Effector memory CD4-positive, alpha-beta T cell (primary cell): ENCODE measurements at regions not wholly inside any gene's neighbourhood (a gene's known extent, or its start where the extent isn't known, plus 50 kb on each side); places are given as distances from the start of the nearest gene placed in this dataset.

Experiments
- DNase-seq, 3 donors: peaks; one replicate each; pipeline ENCODE4 v3.0.0-alpha.2; 2020
- H3K27ac ChIP-seq: 2 replicates; pipeline ENCODE4 v1.7.0; 2013; ENCODE audit warnings: mild to moderate bottlenecking, low read length, moderate library complexity; ENCODE audit not compliant: insufficient read depth, poor library complexity, severe bottlenecking
- H3K27me3 ChIP-seq: replicated peaks from 2 replicates; pipeline ENCODE4 v1.7.0; 2013; ENCODE audit warnings: mild to moderate bottlenecking, low read length; ENCODE audit not compliant: insufficient read depth, control insufficient read depth, poor library complexity, severe bottlenecking
- H3K36me3 ChIP-seq: 2 replicates; pipeline ENCODE4 v1.7.0; 2013; ENCODE audit warnings: mild to moderate bottlenecking, low read length, moderate library complexity; ENCODE audit not compliant: control insufficient read depth, insufficient read depth
- H3K4me1 ChIP-seq: 2 replicates; pipeline ENCODE4 v1.7.0; 2013; ENCODE audit warnings: low read length, mild to moderate bottlenecking; ENCODE audit not compliant: control insufficient read depth, insufficient read depth, poor library complexity, severe bottlenecking
- H3K4me3 ChIP-seq: 2 replicates; pipeline ENCODE4 v1.7.0; 2013; ENCODE audit warnings: low read length, low read depth, mild to moderate bottlenecking; ENCODE audit not compliant: insufficient read depth, poor library complexity, severe bottlenecking
- H3K9me3 ChIP-seq: 2 replicates; pipeline ENCODE4 v1.7.0; 2013; ENCODE audit warnings: mild to moderate bottlenecking, low read length, moderate library complexity; ENCODE audit not compliant: control insufficient read depth

DNA sequence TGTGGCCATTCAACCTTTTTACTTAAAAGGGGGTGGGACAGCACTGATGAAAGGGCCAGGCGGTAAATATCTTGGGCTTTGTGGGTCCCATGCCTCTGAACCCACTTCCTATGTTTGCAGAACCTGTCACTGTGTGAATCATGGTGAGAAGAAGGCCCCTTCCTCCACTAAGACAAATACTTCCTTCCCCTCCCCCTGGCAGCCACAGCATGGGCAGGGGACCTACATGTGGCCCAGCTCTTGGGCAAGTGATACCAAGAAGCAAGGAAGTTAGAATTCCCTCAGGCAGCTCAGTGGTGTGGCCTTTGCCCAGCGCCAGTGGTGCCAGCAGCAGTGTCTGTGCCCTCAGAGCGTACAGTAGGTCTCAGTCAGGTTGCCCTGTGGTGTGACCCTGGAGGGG lies 168.6 kb downstream of the TRIM33 start:
- peak in 2 of 3 donors; percentile 23 to 36 for DNase-seq
- Histone ChIP-seq H3K4me1 (peaks cover 48% of the 10 kb centered on the region), H3K27ac (peak overlapping the region; percentile 54)

DNA sequence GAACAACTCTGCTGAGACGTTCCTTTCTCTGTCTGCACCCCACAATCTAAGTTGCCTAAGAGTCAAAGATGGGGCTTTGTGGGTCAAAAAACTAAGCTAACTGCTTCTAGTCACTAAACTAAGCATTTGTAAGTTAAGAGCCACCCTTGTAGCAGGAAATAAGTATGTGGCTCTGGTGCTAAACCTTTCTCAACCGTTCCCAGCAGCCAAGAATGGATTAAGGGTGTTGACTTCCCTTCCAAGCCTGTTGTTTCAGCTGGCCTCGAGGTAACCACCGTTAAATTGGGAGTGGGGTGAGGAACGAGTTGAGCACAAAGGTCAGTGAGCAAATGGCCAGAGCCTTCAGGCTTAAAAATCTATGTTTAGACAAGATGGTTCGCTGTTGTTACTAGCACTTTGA lies 169.1 kb downstream of the TRIM33 start:
- Histone ChIP-seq H3K27ac (peak overlapping the region; percentile 54), H3K4me1 (peaks cover 47% of the 10 kb centered on the region), H3K27me3 (no peaks in the 10 kb centered on the region), H3K36me3 (no peaks in the 10 kb centered on the region), H3K4me3 (no peak overlapping the region), H3K9me3 (no peaks in the 10 kb centered on the region)
- no peak for DNase-seq

More for the DNA sequence above, 168.6 kb downstream of the TRIM33 start:
- Histone ChIP-seq H3K27me3 (no peaks in the 10 kb centered on the region), H3K9me3 (no peaks in the 10 kb centered on the region), H3K36me3 (no peaks in the 10 kb centered on the region), H3K4me3 (no peak overlapping the region)

GRCh38 chr1:114341299-114341698 lies 169.7 kb downstream of the TRIM33 start:
- no peaks in the 10 kb centered on the region for H3K36me3 ChIP-seq
- no peaks in the 10 kb centered on the region for H3K27me3 ChIP-seq
- H3K4me3 ChIP-seq, result no peak overlapping the region
- peak; percentile 39 to 57 (median 40) for DNase-seq
- H3K9me3 ChIP-seq, result no peaks in the 10 kb centered on the region
- H3K27ac ChIP-seq, result peak overlapping the region; percentile 54
- peaks cover 45% of the 10 kb centered on the region for H3K4me1 ChIP-seq

GRCh38 chr1:114340892-114341291 lies 170.1 kb downstream of the TRIM33 start:
- Histone ChIP-seq H3K36me3 (no peaks in the 10 kb centered on the region), H3K4me1 (peaks cover 41% of the 10 kb centered on the region), H3K9me3 (no peaks in the 10 kb centered on the region), H3K4me3 (no peak overlapping the region), H3K27ac (peak overlapping the region; percentile 49), H3K27me3 (no peaks in the 10 kb centered on the region)
- DNase-seq, result no peak

GRCh38 chr1:114339379-114339778 lies 171.6 kb downstream of the TRIM33 start:
- H3K36me3 ChIP-seq, result no peaks in the 10 kb centered on the region
- H3K4me1 ChIP-seq, result peaks cover 40% of the 10 kb centered on the region
- no peaks in the 10 kb centered on the region for H3K9me3 ChIP-seq
- no peak overlapping the region for H3K4me3 ChIP-seq
- no peak for DNase-seq
- H3K27ac ChIP-seq, result no peak overlapping the region
- no peaks in the 10 kb centered on the region for H3K27me3 ChIP-seq

GRCh38 chr1:114338191-114338890 lies 172.7 kb downstream of the TRIM33 start:
- no peak overlapping the region for H3K4me3 ChIP-seq
- no peaks in the 10 kb centered on the region for H3K9me3 ChIP-seq
- no peak overlapping the region for H3K27ac ChIP-seq
- no peak for DNase-seq
- H3K36me3 ChIP-seq, result no peaks in the 10 kb centered on the region
- H3K4me1 ChIP-seq, result peaks cover 39% of the 10 kb centered on the region
- H3K27me3 ChIP-seq, result no peaks in the 10 kb centered on the region

GRCh38 chr1:114337417-114337816 lies 173.6 kb downstream of the TRIM33 start:
- DNase-seq, result no peak
- Histone ChIP-seq H3K36me3 (no peaks in the 10 kb centered on the region), H3K9me3 (no peaks in the 10 kb centered on the region), H3K27me3 (no peaks in the 10 kb centered on the region), H3K4me3 (no peak overlapping the region), H3K27ac (no peak overlapping the region), H3K4me1 (peaks cover 38% of the 10 kb centered on the region)

DNA sequence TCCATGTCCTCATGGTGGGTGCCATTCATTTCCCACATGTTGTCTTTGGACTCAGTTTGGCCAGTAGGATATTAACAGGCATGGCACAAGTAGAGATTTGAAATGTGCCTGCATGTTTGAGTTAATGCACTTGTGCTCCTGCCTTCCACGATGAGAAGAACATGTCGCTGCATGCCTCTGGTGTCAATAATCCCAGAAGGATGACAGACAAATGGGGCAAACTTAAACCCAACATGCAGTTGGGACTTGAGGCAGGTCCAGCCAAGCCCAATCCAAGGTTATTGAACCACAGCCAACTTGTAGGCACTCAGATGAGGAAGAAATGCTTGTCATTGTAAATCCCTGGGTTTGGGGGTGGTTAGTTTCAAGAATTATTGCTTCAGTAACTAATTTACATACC lies 174.6 kb downstream of the TRIM33 start:
- H3K27me3 ChIP-seq, result no peaks in the 10 kb centered on the region
- no peak for DNase-seq

DNA sequence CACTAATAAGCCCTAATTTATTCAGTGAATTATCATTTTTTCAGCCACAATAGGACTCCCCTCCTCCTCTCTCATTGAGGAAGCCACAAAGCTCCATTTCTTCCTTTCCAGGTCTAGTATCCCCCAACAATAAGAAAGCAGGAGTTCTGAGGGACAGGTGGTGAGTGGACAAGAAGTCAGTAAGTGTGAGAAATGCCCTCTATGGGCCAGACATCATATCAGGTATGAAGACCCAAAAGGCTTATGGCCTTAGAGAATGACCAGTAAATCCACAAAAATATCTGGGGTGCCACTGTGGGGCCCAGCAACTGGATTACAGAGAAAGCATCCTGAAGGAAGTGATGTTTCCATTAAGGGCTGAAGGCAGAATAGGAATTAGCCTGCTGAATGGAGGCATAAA lies 175.7 kb downstream of the TRIM33 start:
- no peaks in the 10 kb centered on the region for H3K9me3 ChIP-seq
- no peak overlapping the region for H3K4me3 ChIP-seq
- no peaks in the 10 kb centered on the region for H3K36me3 ChIP-seq
- H3K27ac ChIP-seq, result no peak overlapping the region
- H3K27me3 ChIP-seq, result no peaks in the 10 kb centered on the region
- DNase-seq, result no peak
- H3K4me1 ChIP-seq, result peaks cover 38% of the 10 kb centered on the region

More for the DNA sequence above, 174.6 kb downstream of the TRIM33 start:
- Histone ChIP-seq H3K4me1 (peaks cover 36% of the 10 kb centered on the region), H3K27ac (no peak overlapping the region), H3K9me3 (no peaks in the 10 kb centered on the region), H3K4me3 (no peak overlapping the region), H3K36me3 (no peaks in the 10 kb centered on the region)

DNA sequence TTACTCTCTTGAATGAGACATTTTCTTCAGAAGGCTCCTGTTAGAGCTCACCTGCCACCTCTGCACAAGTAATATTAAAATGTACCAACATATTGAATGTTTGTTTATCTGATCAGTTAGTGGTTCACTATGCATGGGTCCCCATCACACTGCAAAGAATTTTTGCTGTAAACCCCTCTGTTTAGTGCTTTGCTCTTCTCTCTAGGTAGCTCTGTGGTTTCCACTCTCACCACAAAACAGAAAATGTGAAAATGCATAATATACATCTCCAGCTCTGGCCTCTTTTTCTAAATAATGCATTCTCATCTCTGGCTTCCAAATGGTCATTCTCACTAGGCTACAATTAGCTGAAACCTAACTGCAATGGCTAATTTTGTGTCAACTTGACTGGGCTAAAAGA lies 176.7 kb downstream of the TRIM33 start:
- Histone ChIP-seq H3K4me3 (no peak overlapping the region), H3K27me3 (no peaks in the 10 kb centered on the region), H3K9me3 (no peaks in the 10 kb centered on the region), H3K4me1 (peaks cover 31% of the 10 kb centered on the region), H3K36me3 (no peaks in the 10 kb centered on the region), H3K27ac (no peak overlapping the region)
- DNase-seq, result no peak
